Middle frontal gyrus (tissue), 1 donor: ENCODE measurements at regions not wholly inside any gene's neighbourhood (a gene's known extent, or its start where the extent isn't known, plus 50 kb on each side); places are given as distances from the start of the nearest gene placed in this dataset.

Experiments
- DNase-seq: peaks from one replicate; pipeline ENCODE4 v3.0.0-alpha.2; 2015; ENCODE audit warnings: low spot score; ENCODE audit errors: extremely low spot score

- no peak for DNase-seq
Measured at GRCh38 chr5:135124128-135124527, 90.1 kb upstream of the PITX1 start.

GRCh38 chr5:135122797-135123196 lies 88.8 kb upstream of the PITX1 start:
- DNase-seq: no peak

- DNase-seq: no peak
Measured at GRCh38 chr5:135120951-135121350, 86.9 kb upstream of the PITX1 start.

- no peak for DNase-seq
Measured at GRCh38 chr5:135119481-135119880, 85.5 kb upstream of the PITX1 start.

- DNase-seq: no peak
Measured at GRCh38 chr5:135117590-135117989, 83.6 kb upstream of the PITX1 start.

- DNase-seq: no peak
Measured at GRCh38 chr5:135116160-135116561, 82.1 kb upstream of the PITX1 start.

- no peak for DNase-seq
Measured at GRCh38 chr5:135115591-135115990, 81.6 kb upstream of the PITX1 start.

- DNase-seq: no peak
Measured at GRCh38 chr5:135114759-135115158, 80.7 kb upstream of the PITX1 start.

- no peak for DNase-seq
Measured at GRCh38 chr5:135112008-135112725, 78.1 kb upstream of the PITX1 start.

GRCh38 chr5:135110785-135111596 lies 77.0 kb upstream of the PITX1 start:
- DNase-seq: no peak

- no peak for DNase-seq
Measured at GRCh38 chr5:135108992-135109391, 75.0 kb upstream of the PITX1 start.

- no peak for DNase-seq
Measured at GRCh38 chr5:135108569-135108968, 74.5 kb upstream of the PITX1 start.

- no peak for DNase-seq
Measured at GRCh38 chr5:135107986-135108385, 74.0 kb upstream of the PITX1 start.

- DNase-seq: no peak
Measured at GRCh38 chr5:135106610-135107471, 72.8 kb upstream of the PITX1 start.

GRCh38 chr5:135106136-135106535 lies 72.1 kb upstream of the PITX1 start:
- DNase-seq: no peak

- no peak for DNase-seq
Measured at GRCh38 chr5:135105105-135105484, 71.1 kb upstream of the PITX1 start.

GRCh38 chr5:135103575-135103853 lies 69.5 kb upstream of the PITX1 start:
- DNase-seq: no peak

GRCh38 chr5:135102716-135103574 lies 68.9 kb upstream of the PITX1 start:
- no peak for DNase-seq

- no peak for DNase-seq
Measured at GRCh38 chr5:135100431-135100830, 66.4 kb upstream of the PITX1 start.

GRCh38 chr5:135100011-135100410 lies 66.0 kb upstream of the PITX1 start:
- no peak for DNase-seq

GRCh38 chr5:135097390-135097789 lies 63.4 kb upstream of the PITX1 start:
- DNase-seq: no peak
